WERI-Rb-1 (cell line): ENCODE measurements at regions not wholly inside any gene's neighbourhood (a gene's known extent, or its start where the extent isn't known, plus 50 kb on each side); places are given as distances from the start of the nearest gene placed in this dataset.

Experiments used
- DNase-seq: peaks from one replicate; pipeline ENCODE4 v3.0.0-alpha.2; 2020
- H3K27ac ChIP-seq: fragments of 250-450 bp; sonication (Bioruptor Pico); 2 replicates; pipeline ENCODE4 v1.5.1; 2020; ENCODE audit warnings: mild to moderate bottlenecking, moderate library complexity
- H3K27me3 ChIP-seq: fragments of 250-450 bp; sonication (Bioruptor Pico); 2 replicates; pipeline ENCODE4 v1.5.1; 2021; ENCODE audit warnings: mild to moderate bottlenecking, low read depth, moderate library complexity; ENCODE audit not compliant: insufficient read depth, severe bottlenecking
- H3K36me3 ChIP-seq: fragments of 250-450 bp; sonication (Bioruptor Pico); 2 replicates; pipeline ENCODE4 v1.5.1; 2020; ENCODE audit warnings: mild to moderate bottlenecking, moderate library complexity
- H3K4me3 ChIP-seq: 2 replicates; pipeline ENCODE4 v1.5.1; 2011; ENCODE audit warnings: low read depth, mild to moderate bottlenecking, control low read depth, low read length
- H3K9me3 ChIP-seq: fragments of 250-450 bp; sonication (Bioruptor Pico); 2 replicates; pipeline ENCODE4 v1.5.1; 2021; ENCODE audit warnings: mild to moderate bottlenecking, moderate library complexity; ENCODE audit not compliant: severe bottlenecking
- CTCF ChIP-seq: IDR thresholded peaks from 2 replicates; pipeline ENCODE4 v1.5.1; 2011; ENCODE audit warnings: low read depth, mild to moderate bottlenecking, control low read depth, inconsistent platforms, low read length

GRCh38 chr9:79115176-79115575 is 456.6 kb upstream of the TLE4 start:
- no peaks in the 10 kb centered on the region for H3K27me3 ChIP-seq
- no peaks in the 10 kb centered on the region for H3K9me3 ChIP-seq
- no peak for DNase-seq
- H3K27ac ChIP-seq: no peak overlapping the region
- no peak for TF ChIP-seq CTCF
- no peak overlapping the region for H3K4me3 ChIP-seq
- H3K36me3 ChIP-seq: no peaks in the 10 kb centered on the region

DNA sequence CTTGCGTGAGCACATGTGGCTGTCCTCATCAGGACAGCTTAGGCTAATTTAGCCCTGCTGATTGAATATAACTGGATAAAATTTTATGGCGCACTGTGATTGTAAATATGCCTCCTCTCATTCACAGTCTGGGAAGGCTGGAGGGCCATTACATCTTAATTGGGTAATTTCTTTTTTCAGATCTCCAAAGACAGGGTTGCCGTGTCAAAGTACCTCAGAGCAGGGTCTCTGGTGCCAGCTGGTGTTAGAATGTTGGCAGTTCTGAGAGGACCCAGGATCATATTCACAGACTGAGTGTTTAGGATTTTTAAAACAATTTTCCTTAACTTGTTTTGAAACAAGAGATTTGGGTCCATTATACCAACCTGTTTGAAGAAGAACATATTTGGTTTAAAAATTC is 455.7 kb upstream of the TLE4 start:
- H3K9me3 ChIP-seq: no peaks in the 10 kb centered on the region
- no peak for TF ChIP-seq CTCF
- no peaks in the 10 kb centered on the region for H3K36me3 ChIP-seq
- no peak overlapping the region for H3K4me3 ChIP-seq
- H3K27ac ChIP-seq: no peak overlapping the region
- no peak for DNase-seq
- no peaks in the 10 kb centered on the region for H3K27me3 ChIP-seq

DNA sequence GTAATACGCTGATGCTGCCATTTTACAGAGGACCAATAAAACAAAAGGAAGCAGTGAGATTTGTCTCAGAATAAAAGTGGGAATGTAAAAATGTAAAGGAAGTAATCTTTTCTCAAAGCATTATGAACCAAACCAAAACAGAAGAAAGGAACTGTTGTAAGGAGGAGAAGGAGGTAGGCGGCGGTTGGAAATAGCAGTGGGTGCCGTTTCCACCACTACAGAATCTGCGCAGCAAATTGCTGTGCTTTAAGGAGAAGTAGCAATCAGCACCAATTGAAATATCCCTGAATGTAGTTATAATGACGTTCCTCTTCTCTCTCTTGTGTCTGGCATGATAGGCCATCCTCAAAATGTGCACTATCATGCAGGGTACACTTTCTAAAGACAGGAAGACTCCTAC is 455.1 kb upstream of the TLE4 start:
- no peak for TF ChIP-seq CTCF
- Histone ChIP-seq H3K27me3 (no peaks in the 10 kb centered on the region), H3K9me3 (no peaks in the 10 kb centered on the region), H3K27ac (no peak overlapping the region), H3K4me3 (no peak overlapping the region), H3K36me3 (no peaks in the 10 kb centered on the region)
- no peak for DNase-seq

GRCh38 chr9:79120533-79120932 is 451.2 kb upstream of the TLE4 start:
- DNase-seq: no peak
- Histone ChIP-seq H3K4me3 (no peak overlapping the region), H3K27me3 (no peaks in the 10 kb centered on the region), H3K9me3 (no peaks in the 10 kb centered on the region), H3K36me3 (no peaks in the 10 kb centered on the region), H3K27ac (no peak overlapping the region)
- no peak for TF ChIP-seq CTCF

DNA sequence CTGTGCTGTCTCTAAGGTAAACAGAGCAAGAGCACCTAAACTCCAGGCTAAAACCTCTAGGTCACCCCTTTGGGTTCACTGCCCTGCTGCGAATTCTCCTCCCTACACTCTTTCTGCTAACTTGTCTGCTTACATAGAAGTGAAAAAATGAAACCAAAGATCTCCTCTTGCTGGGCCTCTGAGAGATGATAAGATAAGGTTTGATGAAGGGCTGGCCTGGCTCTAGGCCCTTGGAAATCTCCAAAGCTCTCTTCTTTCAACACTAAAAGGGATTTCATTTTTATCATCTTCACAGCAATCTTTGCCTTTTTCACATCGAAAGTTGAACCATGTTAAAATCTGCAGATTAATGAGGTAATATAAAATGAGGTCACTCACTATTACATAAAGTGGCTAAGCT is 450.8 kb upstream of the TLE4 start:
- DNase-seq: no peak
- H3K9me3 ChIP-seq: no peaks in the 10 kb centered on the region
- H3K36me3 ChIP-seq: no peaks in the 10 kb centered on the region
- H3K4me3 ChIP-seq: no peak overlapping the region
- H3K27ac ChIP-seq: no peak overlapping the region
- no peak for TF ChIP-seq CTCF
- no peaks in the 10 kb centered on the region for H3K27me3 ChIP-seq

GRCh38 chr9:79123415-79123814 is 448.4 kb upstream of the TLE4 start:
- no peaks in the 10 kb centered on the region for H3K9me3 ChIP-seq
- TF ChIP-seq CTCF: no peak
- H3K4me3 ChIP-seq: no peak overlapping the region
- no peaks in the 10 kb centered on the region for H3K36me3 ChIP-seq
- H3K27me3 ChIP-seq: no peaks in the 10 kb centered on the region
- H3K27ac ChIP-seq: no peak overlapping the region
- DNase-seq: no peak
